Spleen (tissue), 11 donors: ENCODE measurements at regions not wholly inside any gene's neighbourhood (a gene's known extent, or its start where the extent isn't known, plus 50 kb on each side); places are given as distances from the start of the nearest gene placed in this dataset.

ENCODE experiments used
- DNase-seq: peaks from one replicate; pipeline ENCODE4 v3.0.0-alpha.2; 2020
- H3K27ac ChIP-seq, 8 donors: fragments of 200-600 bp; sonication (generic) in 7 of 8; 1 replicate in 4 of 8; 2 replicates in 4 of 8; pipeline versions ENCODE4 v1.5.0 to v1.8.0; 2016 to 2021; ENCODE audit warnings: inconsistent platforms in 4 of 8, mild to moderate bottlenecking in 4 of 8, moderate library complexity in 1 of 8
- H3K27me3 ChIP-seq, 7 donors: fragments of 200-600 bp; sonication (generic) in 6 of 7; replicated peaks in 1 of 7; 1 replicate in 4 of 7; 2 replicates in 3 of 7; pipeline versions ENCODE4 v1.5.0 to v1.8.0; 2016 to 2021; ENCODE audit warnings: inconsistent platforms in 3 of 7, mild to moderate bottlenecking in 1 of 7
- H3K36me3 ChIP-seq, 6 donors: fragments of 200-600 bp; sonication (generic) in 5 of 6; 1 replicate in 4 of 6; 2 replicates in 2 of 6; pipeline versions ENCODE4 v1.5.0 to v1.8.0; 2016 to 2021; ENCODE audit warnings: inconsistent platforms in 2 of 6
- H3K4me1 ChIP-seq, 6 donors: fragments of 200-600 bp; sonication (generic) in 5 of 6; 1 replicate in 3 of 6; 2 replicates in 3 of 6; pipeline versions ENCODE4 v1.5.0 to v1.8.0; 2016 to 2021; ENCODE audit warnings: inconsistent platforms in 3 of 6
- H3K4me3 ChIP-seq, 8 donors: fragments of 200-600 bp; sonication (generic) in 7 of 8; 1 replicate in 4 of 8; 2 replicates in 4 of 8; pipeline versions ENCODE4 v1.5.0 to v1.8.0; 2016 to 2021; ENCODE audit warnings: inconsistent platforms in 4 of 8, mild to moderate bottlenecking in 4 of 8, moderate library complexity in 2 of 8
- H3K9me3 ChIP-seq, 8 donors: fragments of 200-600 bp; sonication (generic) in 7 of 8; 1 replicate in 4 of 8; 2 replicates in 4 of 8; pipeline versions ENCODE4 v1.5.0 to v1.8.0; 2016 to 2021; ENCODE audit warnings: inconsistent platforms in 4 of 8
- CTCF ChIP-seq, 11 experiments: fragments of 200-600 bp in 7 of 11; fragments of 450-650 bp in 4 of 11; sonication (generic) in 4 of 11; IDR thresholded peaks in 8 of 11; conservative IDR thresholded peaks in 3 of 11; 1 replicate in 7 of 11; 2 replicates in 4 of 11; pipeline versions ENCODE4 v1.4.0 to v1.8.0; 2016 to 2021; ENCODE audit warnings: antibody characterized with exemption in 11 of 11, inconsistent platforms in 4 of 11, mild to moderate bottlenecking in 1 of 11
- POLR2A ChIP-seq, 3 donors: fragments of 450-650 bp; IDR thresholded peaks; one replicate each; pipeline ENCODE4 v1.5.1; 2017; ENCODE audit warnings: antibody characterized with exemption in 3 of 3, mild to moderate bottlenecking in 1 of 3
- POLR2AphosphoS5 ChIP-seq, 3 donors: sonication (generic); formaldehyde crosslinking; IDR thresholded peaks; one replicate each; pipeline ENCODE4 v1.5.1; 2017; ENCODE audit warnings: antibody characterized with exemption in 3 of 3
- WGBS, 5 donors: extraction: QIAGEN DNeasy Blood & Tissue Kit in 3 of 5; methylation state at CpG; one replicate each; pipeline versions ENCODE4 v1.1.5 to v1.1.7; 2013 to 2018; 5-methylcytosine and 5-hydroxymethylcytosine counted together
- intact Hi-C: fragments of 100-400 bp; cut with DNase I; formaldehyde crosslinking; loops from one replicate; pipeline ENCODE4 v1.15.0; 2023; ENCODE audit warnings: low total_unique reads
- donor health status: healthy with polysubstance abuse.
- donor health status: DM: no; HTN: no; CAD: no; lungs with moderate emphysema.
- donor health status: DM: no; HTN: no; CAD: no.
- donor health status: Bipolar disorder and iron deficiency.
- donor health status: healthy.
- donor health status: DM: no; HTN: no; CAD: no.
- donor health status: DM: yes; HTN: yes; CAD: no.

GRCh38 chr2:76569819-76570218, 859.1 kb upstream of the GCFC2 start:
- intact Hi-C loops: no loop called here
- no peaks in the 10 kb centered on the region for H3K4me1 ChIP-seq

DNA sequence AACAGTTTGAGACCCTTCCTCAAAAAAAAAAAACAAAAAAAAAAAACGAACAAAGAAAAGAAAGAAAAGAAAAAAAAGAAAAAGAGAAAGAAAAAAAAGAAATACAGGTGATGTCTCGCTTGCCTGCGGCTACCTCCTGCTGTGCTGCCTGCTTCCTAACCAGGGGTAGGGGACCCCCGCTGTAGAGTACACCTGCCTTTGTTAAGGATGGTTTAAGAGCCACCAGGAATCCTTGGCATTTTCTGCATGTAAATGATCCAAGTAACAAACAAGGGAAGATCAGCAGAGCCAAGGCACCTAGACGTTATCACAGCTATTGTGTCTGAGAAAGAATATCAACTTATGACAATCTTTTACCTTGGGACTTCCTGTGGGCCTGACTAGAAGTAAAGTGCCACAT, 856.8 kb upstream of the GCFC2 start:
- WGBS, 5 donors: 77 to 82% (median 80%) methylated on average over 5 of the region's 5 CpGs
- Histone ChIP-seq H3K4me3 (no peak overlapping the region), H3K4me1 (no peaks in the 10 kb centered on the region), H3K9me3 (peaks cover 0 to 5% (median 0%) of the 10 kb centered on the region in 8 donors), H3K27ac (no peak overlapping the region), H3K27me3 (no peaks in the 10 kb centered on the region), H3K36me3 (no peaks in the 10 kb centered on the region)
- intact Hi-C loops: no loop called here
- TF ChIP-seq POLR2A (IDR thresholded peaks at IDR 0.05) (no peak), POLR2AphosphoS5 (IDR thresholded peaks at IDR 0.05) (no peak), CTCF (IDR thresholded peaks at IDR 0.05 in 8 of 11, conservative IDR thresholded peaks at IDR 0.05 in 3 of 11) (no peak)
- no peak for DNase-seq

More at GRCh38 chr2:76569819-76570218, 859.1 kb upstream of the GCFC2 start:
- Histone ChIP-seq H3K4me3 (no peak overlapping the region), H3K27ac (no peak overlapping the region), H3K36me3 (no peaks in the 10 kb centered on the region), H3K27me3 (no peaks in the 10 kb centered on the region), H3K9me3 (no peaks in the 10 kb centered on the region)
- 63 to 75% (median 71%) methylated on average over 6 of the region's 6 CpGs for WGBS, 5 donors
- no peak for DNase-seq
- TF ChIP-seq POLR2AphosphoS5 (IDR thresholded peaks at IDR 0.05): no peak
- no peak for TF ChIP-seq POLR2A (IDR thresholded peaks at IDR 0.05)

DNA sequence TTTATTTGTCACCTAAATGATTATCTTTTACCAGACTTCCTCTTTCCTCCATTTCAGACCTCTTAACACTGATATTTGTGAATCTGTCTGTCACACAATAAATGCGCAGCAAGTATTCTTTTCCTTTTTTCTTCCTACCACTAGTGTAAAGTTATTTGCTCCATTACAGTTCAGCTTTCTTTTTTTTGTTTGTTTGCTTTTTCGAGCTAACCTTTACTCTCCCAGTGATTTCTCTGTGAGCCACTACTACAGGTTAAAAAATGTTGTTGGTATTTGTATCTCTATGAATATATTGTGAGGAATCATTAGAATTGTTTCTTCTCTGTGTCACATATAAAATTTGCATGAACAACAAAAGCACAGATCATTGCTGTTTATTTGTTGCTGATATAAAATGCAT, 854.0 kb upstream of the GCFC2 start:
- Histone ChIP-seq H3K9me3 (peaks cover 0 to 5% (median 0%) of the 10 kb centered on the region in 8 donors), H3K4me1 (no peaks in the 10 kb centered on the region), H3K4me3 (no peak overlapping the region), H3K36me3 (no peaks in the 10 kb centered on the region), H3K27ac (no peak overlapping the region), H3K27me3 (no peaks in the 10 kb centered on the region)
- TF ChIP-seq CTCF (IDR thresholded peaks at IDR 0.05 in 8 of 11, conservative IDR thresholded peaks at IDR 0.05 in 3 of 11) (no peak), POLR2A (IDR thresholded peaks at IDR 0.05) (no peak), POLR2AphosphoS5 (IDR thresholded peaks at IDR 0.05) (no peak)
- intact Hi-C loops: no loop called here
- DNase-seq: no peak
- WGBS, 5 donors: 60 to 76% (median 75%) methylated on average over 2 of the region's 2 CpGs

DNA sequence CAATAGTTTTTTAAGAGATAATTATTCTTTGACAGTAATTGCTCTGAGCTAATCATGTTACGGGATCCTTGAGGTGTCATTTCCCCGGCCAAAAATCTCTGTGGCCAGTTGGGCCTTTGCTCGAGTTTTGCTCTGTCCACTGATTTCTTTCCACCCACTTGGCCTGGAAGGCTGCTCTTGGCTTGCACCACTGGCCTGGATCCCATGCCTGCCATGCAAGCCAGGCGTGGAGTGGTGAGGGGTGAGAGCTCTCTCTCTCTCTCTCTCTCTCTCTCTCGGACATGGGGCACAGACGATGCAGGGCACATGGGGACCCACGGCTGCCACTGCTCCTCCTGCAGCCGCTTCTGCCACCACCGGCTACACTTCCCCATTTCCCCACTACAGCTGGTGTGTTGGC, 853.0 kb upstream of the GCFC2 start:
- no peaks in the 10 kb centered on the region for H3K27me3 ChIP-seq
- no peaks in the 10 kb centered on the region for H3K4me1 ChIP-seq
- intact Hi-C loops: no loop called here
- H3K36me3 ChIP-seq: no peaks in the 10 kb centered on the region
- WGBS, 5 donors: 88 to 93% (median 89%) methylated on average over 9 of the region's 9 CpGs
- H3K9me3 ChIP-seq: peaks cover 0 to 5% (median 0%) of the 10 kb centered on the region in 8 donors
- no peak for TF ChIP-seq POLR2A (IDR thresholded peaks at IDR 0.05)
- no peak for TF ChIP-seq CTCF (IDR thresholded peaks at IDR 0.05 in 8 of 11, conservative IDR thresholded peaks at IDR 0.05 in 3 of 11)
- no peak for TF ChIP-seq POLR2AphosphoS5 (IDR thresholded peaks at IDR 0.05)
- H3K4me3 ChIP-seq: no peak overlapping the region
- no peak for DNase-seq
- no peak overlapping the region for H3K27ac ChIP-seq

DNA sequence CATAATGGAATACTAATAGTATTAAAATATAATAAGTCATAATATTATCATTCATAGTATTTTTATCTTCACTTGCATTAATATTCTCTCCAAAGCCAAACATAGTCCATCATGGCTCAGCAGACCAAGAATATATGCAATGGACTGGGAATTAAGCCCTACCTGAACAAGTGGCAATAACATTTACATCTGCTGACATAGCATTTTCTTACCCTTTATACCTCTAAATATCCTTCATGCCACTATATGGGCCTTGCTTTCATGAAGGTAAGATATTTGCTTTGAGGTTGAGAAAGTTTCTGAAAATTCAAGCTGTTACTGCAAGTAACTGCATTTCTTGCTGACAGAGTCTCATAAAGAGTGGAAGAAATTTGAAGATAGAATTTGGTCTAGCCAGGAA, 847.4 kb upstream of the GCFC2 start:
- Histone ChIP-seq H3K4me3 (no peak overlapping the region), H3K27me3 (no peaks in the 10 kb centered on the region), H3K36me3 (no peaks in the 10 kb centered on the region), H3K9me3 (no peaks in the 10 kb centered on the region), H3K27ac (no peak overlapping the region), H3K4me1 (no peaks in the 10 kb centered on the region)
- intact Hi-C loops: no loop called here
- TF ChIP-seq CTCF (IDR thresholded peaks at IDR 0.05 in 8 of 11, conservative IDR thresholded peaks at IDR 0.05 in 3 of 11) (no peak), POLR2AphosphoS5 (IDR thresholded peaks at IDR 0.05) (no peak), POLR2A (IDR thresholded peaks at IDR 0.05) (no peak)
- no peak for DNase-seq
